ENCODE measurements at regions not wholly inside any gene's neighbourhood (a gene's known extent, or its start where the extent isn't known, plus 50 kb on each side); places are given as distances from the start of the nearest gene placed in this dataset.

DNA sequence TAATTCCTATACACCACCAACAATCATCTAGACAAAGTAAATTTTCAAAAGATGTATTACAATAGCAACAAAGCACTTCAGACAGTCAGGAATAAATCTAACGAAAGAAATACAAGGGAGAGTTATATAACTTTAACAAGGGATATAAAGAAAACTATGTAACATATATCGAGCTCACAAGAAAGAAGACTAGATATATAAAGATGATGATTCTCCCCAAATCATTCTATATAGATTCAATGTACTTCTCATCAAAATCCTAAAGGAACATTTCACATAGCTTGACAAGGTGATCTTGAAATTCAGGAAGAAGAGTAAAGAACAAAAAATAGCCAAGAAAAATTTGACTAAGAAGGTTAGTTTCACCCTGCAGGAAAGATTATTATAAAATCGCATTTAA, 179.4 kb downstream of the SP3 start:
- no peak for DNase-seq

DNA sequence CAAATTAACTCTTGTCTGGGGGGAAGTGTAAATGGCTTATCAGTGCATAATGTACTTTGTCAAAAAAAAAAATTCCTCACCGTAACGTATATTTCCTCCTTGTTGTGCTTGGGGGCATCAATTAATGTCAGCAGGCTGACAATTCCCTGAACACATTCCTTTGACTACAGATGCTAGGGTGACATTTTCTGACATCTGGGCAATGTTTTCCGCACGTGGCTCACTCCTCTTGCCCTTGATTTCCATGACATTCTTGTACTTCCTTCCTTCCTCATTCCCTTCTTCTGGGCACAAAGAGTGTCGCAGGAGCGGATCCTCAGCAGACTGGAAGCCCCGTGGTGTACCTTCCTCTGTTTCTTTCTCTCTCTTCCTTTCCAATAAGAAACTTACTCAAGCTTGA, 173.7 kb downstream of the SP3 start:
- no peak for DNase-seq

DNA sequence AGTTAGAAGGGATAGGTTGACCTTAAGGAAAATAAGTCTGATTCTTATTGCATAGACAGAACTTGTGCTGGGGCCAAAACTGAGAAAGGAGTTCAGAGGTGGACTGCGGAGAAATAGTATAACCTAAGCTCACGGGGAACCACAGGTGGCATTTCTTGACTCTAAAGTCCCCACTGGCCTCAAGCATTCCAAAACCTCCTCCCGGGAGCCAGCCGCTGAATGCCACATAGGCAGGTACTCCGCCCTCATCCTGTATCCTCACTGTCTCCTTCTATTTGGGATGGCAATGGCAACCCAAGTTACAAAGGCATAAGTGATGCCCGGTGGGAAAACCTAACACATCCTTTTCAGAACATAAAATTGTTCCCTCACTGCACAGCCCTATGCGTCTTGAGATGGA, 173.0 kb downstream of the SP3 start:
- DNase-seq: no peak

- DNase-seq: no peak
Observed at GRCh38 chr2:173792741-173793140, 172.4 kb downstream of the SP3 start.

DNA sequence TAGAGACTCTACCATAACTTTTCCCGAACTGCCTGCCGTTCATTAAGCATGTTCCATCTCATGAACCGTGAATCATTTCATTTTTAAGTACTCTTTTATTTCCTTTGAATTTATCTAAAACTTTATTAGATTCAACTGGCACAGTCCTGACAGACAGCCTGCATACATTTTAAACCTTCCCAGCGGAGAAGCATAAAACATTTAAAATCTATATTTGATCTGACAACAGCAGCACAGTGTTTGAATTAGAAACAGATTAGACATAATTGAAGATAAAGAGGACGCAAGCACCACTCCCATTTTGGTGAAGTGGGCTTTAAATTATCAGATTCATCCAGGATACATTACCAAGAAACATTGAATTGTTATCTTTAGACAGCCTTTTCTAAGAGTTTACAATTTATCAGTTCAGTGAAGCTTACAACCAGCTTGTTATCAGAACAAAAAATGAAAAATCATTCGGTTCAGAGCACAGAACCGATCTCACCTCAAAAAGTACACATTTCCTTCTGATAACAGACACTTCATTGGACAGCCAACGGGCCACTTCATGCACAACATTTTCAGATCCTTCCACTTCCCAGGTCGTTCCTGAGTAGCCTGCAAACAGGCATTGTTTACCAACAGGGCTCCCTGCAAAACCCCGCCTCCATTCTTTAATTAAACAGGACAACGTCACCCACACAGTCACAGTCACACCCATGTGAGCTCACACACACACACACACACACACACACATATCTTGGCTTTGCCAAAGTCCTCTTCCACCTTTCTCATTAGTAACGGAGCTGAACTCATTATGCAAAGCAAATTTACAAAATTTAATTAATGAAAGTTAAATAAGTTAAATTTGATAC, 171.2 kb downstream of the SP3 start:
- DNase-seq: no peak

DNA sequence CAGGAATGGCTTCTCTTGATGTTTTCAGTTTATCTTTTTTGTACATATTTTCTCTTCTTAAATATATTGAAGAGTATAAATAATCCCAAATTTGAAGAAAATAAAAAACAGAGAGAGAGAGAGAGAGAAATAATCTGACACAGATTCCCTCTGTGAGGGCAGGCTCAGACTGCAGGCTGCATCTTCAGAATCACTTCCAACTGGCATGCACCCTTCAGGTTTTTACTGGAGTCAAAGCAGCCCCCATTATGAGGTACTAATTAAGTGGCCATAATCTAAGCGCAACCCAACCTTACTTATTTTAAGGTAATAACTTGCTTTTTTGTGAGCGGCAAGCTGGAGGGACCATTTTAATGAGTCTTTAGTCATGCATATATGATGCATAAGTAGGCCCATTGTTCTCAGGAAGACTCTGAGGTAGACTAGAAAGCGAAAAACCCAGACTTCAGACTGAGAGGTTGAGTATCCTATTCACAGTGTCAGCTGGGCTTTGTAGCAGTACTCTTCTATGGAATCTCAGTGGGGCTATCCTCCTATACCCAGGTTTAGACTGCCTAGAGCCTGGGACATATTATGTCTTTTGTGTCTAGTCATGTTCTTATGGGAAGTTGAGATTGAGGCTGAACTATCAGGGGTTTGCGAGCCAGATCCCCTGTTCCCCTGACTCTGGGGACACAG, 167.4 kb downstream of the SP3 start:
- DNase-seq: no peak

- DNase-seq: no peak
Observed at GRCh38 chr2:173802518-173802917, 162.7 kb downstream of the SP3 start.

- DNase-seq: no peak
Observed at GRCh38 chr2:173803449-173803848, 161.7 kb downstream of the SP3 start.

- no peak for DNase-seq
Observed at GRCh38 chr2:173806761-173807160, 158.4 kb downstream of the SP3 start.

DNA sequence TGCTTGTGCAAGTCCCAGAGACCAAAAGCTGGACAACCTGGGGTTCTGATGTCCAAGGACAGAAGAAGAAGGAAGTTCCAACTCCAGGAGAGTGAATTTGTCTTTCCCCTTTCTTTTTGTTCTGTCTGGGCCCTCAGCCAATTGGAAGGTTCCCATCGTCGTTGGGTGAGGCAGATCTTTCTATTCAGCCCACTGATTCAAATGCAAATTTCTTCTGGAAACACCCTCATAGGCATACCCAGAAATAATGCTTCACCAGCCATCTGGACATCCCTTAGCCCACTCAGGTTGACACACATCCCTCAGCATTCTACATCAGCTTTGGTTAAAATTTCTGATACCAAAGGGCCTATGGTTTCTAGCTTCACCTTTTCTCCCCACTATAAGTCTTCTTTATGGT, 156.5 kb downstream of the SP3 start:
- no peak for DNase-seq

- no peak for DNase-seq
Observed at GRCh38 chr2:173812321-173812720, 152.9 kb downstream of the SP3 start.

DNA sequence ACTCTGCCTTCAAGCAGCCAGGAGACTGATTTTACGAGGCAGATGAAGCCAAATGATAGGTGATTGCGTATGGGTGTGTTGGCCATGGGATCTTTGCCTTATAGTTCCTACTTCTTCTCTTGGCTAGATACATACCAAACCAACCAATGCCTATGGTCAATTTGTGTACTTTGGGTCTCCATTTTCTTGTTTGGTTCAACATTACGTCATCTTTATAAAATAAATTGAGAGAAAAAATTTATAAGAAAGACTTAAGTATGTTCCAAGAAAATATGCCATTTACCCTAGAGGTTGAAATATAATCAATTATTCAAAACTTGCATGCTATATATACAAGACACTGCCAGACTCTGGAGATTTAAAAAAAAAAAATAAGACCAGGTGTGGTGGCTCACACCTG, 150.9 kb downstream of the SP3 start:
- DNase-seq: no peak

DNA sequence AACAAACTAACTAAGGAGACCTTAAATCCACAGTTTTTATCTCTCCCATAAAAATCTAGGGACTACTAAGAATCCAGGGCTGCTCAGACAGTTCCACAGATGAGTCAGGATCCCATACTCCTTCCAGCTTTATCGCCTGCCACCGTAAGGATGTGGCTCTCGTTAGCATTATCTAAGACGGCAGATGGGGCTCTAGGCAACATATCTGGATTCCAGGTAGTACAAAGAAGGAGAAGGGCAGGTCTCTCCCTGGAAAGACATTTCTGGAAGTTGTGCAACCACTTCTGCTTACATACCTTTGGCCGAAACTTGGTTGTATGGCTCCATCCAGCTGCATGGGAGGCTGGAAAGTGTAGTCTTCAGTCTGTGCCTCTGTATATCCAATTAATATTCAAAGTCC, 149.4 kb downstream of the SP3 start:
- DNase-seq: no peak

GRCh38 chr2:173817582-173817981, 147.6 kb downstream of the SP3 start:
- no peak for DNase-seq

- no peak for DNase-seq
Observed at GRCh38 chr2:173818285-173818684, 146.9 kb downstream of the SP3 start.

DNA sequence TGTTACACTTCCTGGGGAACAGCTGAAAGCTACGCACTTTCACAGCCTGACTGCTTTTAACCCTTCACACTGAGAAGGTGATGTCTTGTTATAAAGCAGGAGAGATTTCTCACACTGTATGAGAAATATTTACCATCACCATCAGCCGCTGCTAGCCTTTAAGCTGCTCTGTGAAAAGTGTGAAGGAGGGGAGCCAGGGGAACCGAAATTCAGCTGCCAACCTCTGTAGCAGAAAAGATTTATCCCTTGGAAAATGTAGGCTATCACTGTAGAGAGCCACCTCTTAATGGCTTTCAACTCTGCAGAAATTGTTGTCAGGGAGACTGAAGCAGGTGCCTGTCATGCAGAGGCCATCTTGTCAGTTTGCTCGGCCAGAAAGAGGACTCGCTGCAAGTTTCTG, 145.3 kb downstream of the SP3 start:
- no peak for DNase-seq

- DNase-seq: no peak
Observed at GRCh38 chr2:173821451-173821850, 143.7 kb downstream of the SP3 start.

GRCh38 chr2:173822889-173823542, 142.2 kb downstream of the SP3 start:
- DNase-seq: no peak

DNA sequence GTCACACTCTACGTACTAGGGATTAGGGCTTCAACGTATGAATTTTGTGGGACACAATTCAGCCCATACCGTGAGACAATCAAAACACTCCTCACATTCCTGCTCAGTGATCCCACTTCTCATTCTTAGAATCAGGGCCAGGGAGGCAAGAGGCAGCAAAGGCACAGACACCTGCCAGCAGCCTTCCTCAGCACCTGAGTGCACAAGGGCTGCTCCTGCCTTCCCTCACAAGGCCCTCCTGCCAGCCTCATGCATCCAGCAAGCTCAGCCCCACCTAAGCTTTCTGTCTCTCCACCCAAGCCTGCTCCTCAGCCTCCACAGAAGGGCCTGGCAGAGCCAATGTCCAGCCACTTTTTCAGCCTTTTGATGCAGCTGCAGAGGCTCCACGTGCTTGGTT, 141.6 kb downstream of the SP3 start:
- no peak for DNase-seq

DNA sequence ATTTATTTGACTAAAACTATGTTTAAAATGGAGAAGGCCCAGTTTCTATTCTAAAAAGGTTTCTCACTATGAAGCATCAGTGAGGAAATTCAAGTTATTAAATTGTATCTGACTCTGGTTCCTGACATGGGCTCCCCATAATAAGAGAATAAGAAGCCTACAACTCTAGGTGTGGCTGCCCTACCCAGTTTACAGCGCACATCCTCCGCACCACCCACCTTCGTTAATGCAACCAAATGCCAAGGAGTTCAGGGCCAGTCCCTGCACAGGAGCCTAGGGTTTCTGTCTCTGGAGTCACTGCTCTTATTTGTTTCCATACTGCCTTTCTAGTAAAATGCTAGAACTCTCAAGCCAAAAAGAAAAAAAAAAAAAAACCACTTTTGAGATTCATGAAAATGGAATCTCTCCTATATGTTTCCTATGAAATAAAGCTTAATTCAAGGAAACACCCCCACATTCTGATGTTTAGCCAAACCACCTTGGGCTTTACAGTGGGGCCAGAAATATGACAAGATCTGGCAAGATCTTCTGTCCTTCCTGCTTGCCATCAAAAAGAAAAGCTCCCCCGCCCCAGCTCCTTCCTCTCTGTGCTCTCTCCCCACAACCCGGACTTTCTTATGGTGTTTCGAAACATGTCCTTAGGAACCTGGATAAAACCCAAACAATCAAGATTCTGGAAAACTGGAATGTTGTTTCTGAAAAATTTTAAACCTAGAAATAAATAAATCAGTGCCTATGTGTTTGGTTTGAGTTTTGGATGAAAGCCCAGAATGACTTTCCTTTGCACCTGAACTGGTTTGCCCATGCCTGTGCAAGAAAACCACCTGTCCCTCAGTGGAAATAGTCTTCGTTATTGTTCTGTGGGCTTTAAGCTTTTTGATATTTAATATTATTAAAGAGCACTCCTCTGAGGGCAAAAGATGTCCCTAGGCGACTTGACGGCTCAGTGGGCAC, 136.7 kb downstream of the SP3 start:
- DNase-seq: no peak

GRCh38 chr2:173829727-173830126, 135.4 kb downstream of the SP3 start:
- DNase-seq: no peak

- DNase-seq: no peak
Observed at GRCh38 chr2:173830170-173830569, 135.0 kb downstream of the SP3 start.
